ENCODE measurements at regions not wholly inside any gene's neighbourhood (a gene's known extent, or its start where the extent isn't known, plus 50 kb on each side); places are given as distances from the start of the nearest gene placed in this dataset.

DNA sequence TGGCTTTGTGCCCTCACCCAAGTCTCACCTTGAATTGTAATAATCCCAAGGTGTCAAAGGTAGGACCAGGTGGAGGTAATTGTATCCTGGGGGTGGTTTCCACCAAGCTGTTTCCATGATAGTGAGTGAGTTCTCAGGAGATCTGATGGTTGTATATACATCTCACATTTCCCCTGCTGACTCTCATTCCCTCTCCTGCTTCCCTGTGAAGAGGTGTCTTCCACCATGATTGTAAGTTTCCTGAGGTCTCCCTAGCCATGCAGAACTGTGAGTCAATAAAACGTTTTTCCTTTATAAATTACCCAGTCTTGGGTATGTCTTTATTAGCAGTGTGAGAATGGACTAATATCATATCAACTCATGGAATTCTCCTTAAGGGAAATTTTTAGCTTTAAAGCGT, 302.6 kb downstream of the LIG4 start:
- TF ChIP-seq ZFX (IDR thresholded peaks at IDR 0.05) (no peak), CTCF (conservative IDR thresholded peaks at IDR 0.05) (no peak)
- H3K27ac ChIP-seq: no peak overlapping the region

DNA sequence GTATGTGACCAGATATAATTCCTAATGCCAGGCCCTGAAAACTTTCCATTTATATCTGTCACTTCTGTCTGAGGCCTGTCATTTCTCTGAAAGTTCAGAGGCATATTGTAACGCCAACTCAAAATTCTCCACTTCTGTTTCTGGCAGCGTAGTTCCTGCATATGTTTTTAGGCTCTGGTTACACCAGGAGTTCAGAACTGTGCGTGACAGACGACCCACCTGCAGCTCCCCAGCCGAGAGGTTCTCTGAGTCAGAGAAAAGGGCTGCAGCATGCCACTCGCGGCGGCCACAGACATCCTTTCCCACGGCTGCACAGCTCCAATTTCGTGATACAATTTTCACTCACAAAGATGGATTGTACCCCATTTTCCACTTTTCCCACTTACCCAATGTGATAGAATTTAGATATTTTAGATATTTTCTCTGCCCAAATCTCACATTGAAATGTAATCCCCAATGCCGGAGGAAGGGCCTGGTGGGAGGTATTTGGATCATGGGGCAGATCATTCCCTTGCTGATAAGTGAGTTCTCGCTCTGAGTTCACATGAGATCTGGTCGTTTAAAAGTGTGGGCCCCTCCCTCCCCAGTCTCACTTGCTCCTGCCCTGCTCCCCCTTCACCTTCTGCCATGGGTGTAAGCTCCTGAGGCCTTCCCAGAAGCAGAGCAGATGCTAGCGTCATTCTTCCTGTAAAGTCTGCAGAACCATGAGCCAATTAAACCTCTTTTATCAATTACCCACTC, 308.1 kb downstream of the LIG4 start:
- TF ChIP-seq ZFX (IDR thresholded peaks at IDR 0.05) (no peak), CTCF (conservative IDR thresholded peaks at IDR 0.05) (no peak)
- no peak overlapping the region for H3K27ac ChIP-seq

GRCh38 chr13:107906131-107906530, 309.2 kb downstream of the LIG4 start:
- no peak overlapping the region for H3K27ac ChIP-seq
- TF ChIP-seq ZFX (IDR thresholded peaks at IDR 0.05): no peak
- TF ChIP-seq CTCF (conservative IDR thresholded peaks at IDR 0.05): peak; percentile 26

DNA sequence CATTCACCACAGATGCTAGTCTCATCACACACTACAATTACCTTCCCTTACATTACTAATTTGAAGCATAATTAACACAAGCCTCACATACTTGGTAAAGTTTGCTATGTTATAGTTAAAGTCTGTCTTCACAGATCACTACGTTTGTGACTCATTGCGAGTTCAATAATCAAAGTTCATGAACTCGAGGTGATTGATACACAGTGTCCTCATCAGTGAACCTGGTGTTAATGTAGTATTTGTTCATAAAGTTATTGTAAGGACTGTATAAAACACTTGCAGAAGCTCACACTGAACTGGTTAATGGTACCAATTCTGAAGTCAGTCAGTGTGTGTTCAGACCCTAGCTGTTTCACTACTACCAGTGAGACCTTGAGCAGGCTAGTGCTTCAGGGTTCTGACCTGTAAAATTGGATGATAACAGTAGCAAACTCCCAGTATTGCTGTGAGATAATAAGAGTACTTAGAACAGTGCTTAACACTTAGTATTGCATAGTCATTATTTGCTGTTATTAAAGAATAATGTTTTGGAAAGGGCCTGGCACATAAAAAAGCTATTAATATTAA, 313.3 kb downstream of the LIG4 start:
- no peak for TF ChIP-seq ZFX (IDR thresholded peaks at IDR 0.05)
- TF ChIP-seq CTCF (conservative IDR thresholded peaks at IDR 0.05): no peak

DNA sequence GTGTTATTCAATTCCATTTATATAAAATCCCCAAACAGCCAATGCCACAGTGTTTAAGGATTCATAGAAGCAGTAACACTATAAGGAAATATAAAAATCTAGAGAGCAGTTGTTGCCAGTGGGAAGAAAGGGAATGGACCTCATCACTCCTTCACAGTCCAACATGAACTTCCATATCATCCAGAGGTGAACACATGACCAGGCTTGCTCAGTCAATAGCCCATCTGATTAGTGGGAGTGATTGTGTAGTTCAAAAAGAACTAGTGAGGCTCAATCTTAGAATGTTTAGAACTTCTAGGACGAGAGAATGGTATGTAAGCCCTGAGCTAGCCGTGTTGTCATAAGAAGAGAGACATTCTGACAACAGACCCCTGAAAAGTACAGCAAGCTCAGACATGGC, 314.1 kb downstream of the LIG4 start:
- TF ChIP-seq ZFX (IDR thresholded peaks at IDR 0.05) (no peak), CTCF (conservative IDR thresholded peaks at IDR 0.05) (no peak)
- no peak overlapping the region for H3K27ac ChIP-seq

More for the DNA sequence above, 313.3 kb downstream of the LIG4 start:
- H3K27ac ChIP-seq: no peak overlapping the region

- TF ChIP-seq ZFX (IDR thresholded peaks at IDR 0.05) (no peak), CTCF (conservative IDR thresholded peaks at IDR 0.05) (no peak)
- H3K27ac ChIP-seq: no peak overlapping the region
These were observed 314.6 kb downstream of the LIG4 start for GRCh38 chr13:107900775-107901174.

GRCh38 chr13:107886118-107886517, 329.2 kb downstream of the LIG4 start:
- TF ChIP-seq CTCF (conservative IDR thresholded peaks at IDR 0.05): no peak
- TF ChIP-seq ZFX (IDR thresholded peaks at IDR 0.05): no peak
- no peak overlapping the region for H3K27ac ChIP-seq

Measured in C4-2B (cell line).